DMS53 (cell line): ENCODE measurements at regions not wholly inside any gene's neighbourhood (a gene's known extent, or its start where the extent isn't known, plus 50 kb on each side); places are given as distances from the start of the nearest gene placed in this dataset.

Experiments
- DNase-seq: peaks from one replicate; lab custom pipeline; 2025; lab: John Stamatoyannopoulos, UW

- no peak for DNase-seq
These were observed 113.9 kb downstream of the MATN1 start for GRCh38 chr1:30609336-30609998.

GRCh38 chr1:30607723-30608122, 115.7 kb downstream of the MATN1 start:
- no peak for DNase-seq

- no peak for DNase-seq
These were observed 117.2 kb downstream of the MATN1 start for GRCh38 chr1:30606166-30606565.

- no peak for DNase-seq
These were observed 117.9 kb downstream of the MATN1 start for GRCh38 chr1:30605441-30605920.

- DNase-seq, result no peak
These were observed 118.5 kb downstream of the MATN1 start for GRCh38 chr1:30604801-30605440.

- DNase-seq, result no peak
These were observed 120.1 kb downstream of the MATN1 start for GRCh38 chr1:30603081-30603858.

- no peak for DNase-seq
These were observed 121.9 kb downstream of the MATN1 start for GRCh38 chr1:30601316-30602085.

GRCh38 chr1:30600706-30601105, 122.7 kb downstream of the MATN1 start:
- no peak for DNase-seq

GRCh38 chr1:30600258-30600657, 123.1 kb downstream of the MATN1 start:
- DNase-seq, result no peak

- DNase-seq, result no peak
These were observed 123.7 kb downstream of the MATN1 start for GRCh38 chr1:30599721-30600120.

- DNase-seq, result no peak
These were observed 124.7 kb downstream of the MATN1 start for GRCh38 chr1:30598571-30599114.

GRCh38 chr1:30597711-30598110, 125.7 kb downstream of the MATN1 start:
- no peak for DNase-seq

GRCh38 chr1:30596891-30597290, 126.5 kb downstream of the MATN1 start:
- DNase-seq, result no peak

- no peak for DNase-seq
These were observed 126.9 kb downstream of the MATN1 start for GRCh38 chr1:30596470-30596869.

- DNase-seq, result no peak
These were observed 134.3 kb downstream of the MATN1 start for GRCh38 chr1:30589083-30589482.

GRCh38 chr1:30588311-30589073, 134.9 kb downstream of the MATN1 start:
- DNase-seq, result no peak

- no peak for DNase-seq
These were observed 136.7 kb downstream of the MATN1 start for GRCh38 chr1:30586671-30587070.

GRCh38 chr1:30579580-30579979, 143.8 kb downstream of the MATN1 start:
- no peak for DNase-seq

- no peak for DNase-seq
These were observed 148.3 kb downstream of the MATN1 start for GRCh38 chr1:30575066-30575465.

GRCh38 chr1:30572192-30572591, 151.2 kb downstream of the MATN1 start:
- DNase-seq, result no peak

GRCh38 chr1:30571380-30571779, 152.0 kb downstream of the MATN1 start:
- DNase-seq, result no peak
